ENCODE measurements at regions not wholly inside any gene's neighbourhood (a gene's known extent, or its start where the extent isn't known, plus 50 kb on each side); places are given as distances from the start of the nearest gene placed in this dataset.
A peak's percentile ranks its signal among the peaks of the same experiment; 100 is the strongest.
"Not testable (repeated sequence)": the region's sequence is repeated elsewhere in the genome, so short reads cannot be mapped to it uniquely, and the experiment has no call there.

DNA sequence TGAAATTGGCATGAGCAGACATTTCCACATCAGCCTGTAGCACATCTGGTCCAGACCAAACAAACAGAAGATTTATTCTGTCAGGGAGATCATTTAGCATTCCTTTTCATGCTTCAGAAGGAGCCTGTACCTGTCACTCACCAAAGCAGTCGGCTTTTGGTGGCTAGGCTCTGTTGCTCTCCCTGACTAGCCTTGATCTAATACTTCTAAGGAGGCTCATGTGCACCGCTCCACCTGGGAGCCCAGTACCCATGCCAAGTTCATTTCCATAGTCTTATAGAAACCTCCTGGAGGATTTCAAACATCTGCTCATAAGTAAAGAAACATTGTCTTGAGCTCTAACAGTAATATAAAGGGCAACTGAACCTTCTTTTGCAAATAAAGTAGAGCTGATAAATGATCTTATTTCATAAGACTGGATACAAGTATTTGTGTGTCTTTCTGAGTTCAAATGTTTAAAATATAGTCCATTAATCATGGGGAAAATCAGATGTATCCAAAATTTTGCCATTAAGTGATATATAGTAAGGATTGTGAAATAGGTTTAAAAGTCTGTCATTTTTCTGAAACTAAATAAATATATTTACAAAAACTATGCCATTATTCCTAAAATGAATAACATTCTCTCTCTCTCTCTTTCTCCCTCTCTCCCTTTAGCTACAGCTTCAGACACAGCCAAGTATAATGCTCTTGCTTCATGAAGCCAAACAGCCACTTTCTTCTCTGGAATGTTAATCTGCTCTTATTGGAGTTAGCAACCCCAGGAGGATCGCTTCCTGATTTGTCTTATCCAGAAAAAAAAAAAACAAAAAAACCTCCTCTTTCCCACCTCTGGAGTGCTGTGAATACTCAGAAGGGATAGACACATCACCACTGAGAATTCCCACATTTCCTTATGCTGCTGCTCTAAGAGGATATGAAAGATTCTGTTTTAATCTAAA, 192.7 kb upstream of the TFAP2D start:
- no peak for DNase-seq

GRCh38 chr6:50524341-50524740, 189.0 kb upstream of the TFAP2D start:
- no peak for DNase-seq

DNA sequence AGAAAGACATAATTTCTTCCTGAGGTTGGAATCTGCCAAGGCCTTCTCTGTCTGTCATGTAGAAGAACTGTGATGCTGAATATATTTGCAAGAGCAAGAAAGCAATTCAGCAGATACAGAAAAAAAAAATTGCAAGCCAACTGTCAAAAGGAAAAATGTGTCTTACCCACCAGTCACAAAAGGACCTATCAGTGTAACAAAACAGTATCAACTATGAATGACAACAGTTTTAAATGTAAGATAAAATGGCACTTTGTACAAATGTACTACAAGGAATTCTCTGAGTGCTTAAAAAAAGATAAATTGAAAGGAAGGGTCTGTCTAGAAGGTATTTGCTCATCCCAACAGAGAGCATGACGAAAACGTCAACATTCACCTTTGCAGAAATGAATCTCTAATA, 185.3 kb upstream of the TFAP2D start:
- DNase-seq = no peak

GRCh38 chr6:50539447-50539846, 173.9 kb upstream of the TFAP2D start:
- no peak for DNase-seq

DNA sequence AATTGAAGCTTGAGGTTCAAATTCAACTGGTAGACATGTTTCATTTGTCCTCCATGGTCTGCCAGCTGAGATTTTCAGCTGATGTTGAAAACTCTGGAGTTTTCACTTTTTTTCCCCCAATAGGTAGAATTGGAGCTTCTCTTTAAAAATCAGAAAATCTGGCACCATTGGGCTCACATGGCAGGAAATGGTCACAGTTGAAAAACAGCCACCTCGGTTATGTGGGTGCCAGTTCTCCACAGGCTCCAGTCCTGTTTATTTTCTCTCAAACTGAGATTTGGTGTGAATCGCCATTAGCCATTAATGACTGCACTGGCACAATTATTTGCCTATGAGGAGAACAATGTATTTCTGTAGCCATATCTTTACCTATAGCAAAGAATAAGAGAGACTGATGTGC, 171.4 kb upstream of the TFAP2D start:
- DNase-seq = no peak

- DNase-seq = no peak
Observed at GRCh38 chr6:50543666-50544065, 169.7 kb upstream of the TFAP2D start.

- DNase-seq = no peak
Observed at GRCh38 chr6:50549026-50549425, 164.3 kb upstream of the TFAP2D start.

DNA sequence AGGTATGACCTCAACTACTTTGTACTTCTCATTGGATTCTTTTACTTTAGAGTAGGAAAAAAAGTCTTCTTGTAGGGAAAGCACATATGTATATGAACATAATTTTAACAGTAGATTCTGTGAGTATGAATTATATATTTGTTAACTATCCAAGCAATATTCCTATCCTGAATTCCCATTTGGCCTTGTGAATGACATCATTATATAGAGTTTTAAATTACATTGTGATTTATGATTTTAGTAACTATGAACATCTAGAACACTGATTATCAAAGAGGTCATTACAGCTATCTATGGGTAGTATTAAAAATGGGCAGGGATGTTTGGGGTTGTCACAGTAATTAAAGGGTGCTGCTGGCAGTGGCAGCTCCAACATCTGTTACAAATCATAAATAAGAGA, 163.9 kb upstream of the TFAP2D start:
- DNase-seq = no peak

DNA sequence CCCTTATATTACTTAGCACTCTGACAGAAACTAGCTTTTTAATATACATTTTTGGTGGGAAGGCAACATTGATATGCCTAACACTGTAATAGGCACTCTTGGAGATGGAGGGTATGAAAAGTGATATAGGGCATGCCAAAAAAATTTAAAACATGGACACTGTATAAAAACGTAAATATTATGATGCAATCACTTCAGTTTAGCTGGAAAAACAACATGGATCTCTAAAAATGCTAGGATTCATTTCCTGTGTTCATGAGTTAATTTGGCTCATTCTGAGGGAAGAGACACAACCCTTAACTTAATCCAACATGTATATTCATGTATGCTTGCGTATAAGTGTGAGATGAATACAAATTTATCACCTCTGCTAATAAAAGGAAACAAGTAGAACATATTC, 157.3 kb upstream of the TFAP2D start:
- DNase-seq = no peak

- DNase-seq = no peak
Observed at GRCh38 chr6:50565004-50565403, 148.3 kb upstream of the TFAP2D start.

GRCh38 chr6:50571230-50571629, 142.1 kb upstream of the TFAP2D start:
- not testable (repeated sequence) for DNase-seq

- DNase-seq = no peak
Observed at GRCh38 chr6:50585441-50586330, 127.6 kb upstream of the TFAP2D start.

GRCh38 chr6:50586331-50586675, 127.0 kb upstream of the TFAP2D start:
- no peak for DNase-seq

DNA sequence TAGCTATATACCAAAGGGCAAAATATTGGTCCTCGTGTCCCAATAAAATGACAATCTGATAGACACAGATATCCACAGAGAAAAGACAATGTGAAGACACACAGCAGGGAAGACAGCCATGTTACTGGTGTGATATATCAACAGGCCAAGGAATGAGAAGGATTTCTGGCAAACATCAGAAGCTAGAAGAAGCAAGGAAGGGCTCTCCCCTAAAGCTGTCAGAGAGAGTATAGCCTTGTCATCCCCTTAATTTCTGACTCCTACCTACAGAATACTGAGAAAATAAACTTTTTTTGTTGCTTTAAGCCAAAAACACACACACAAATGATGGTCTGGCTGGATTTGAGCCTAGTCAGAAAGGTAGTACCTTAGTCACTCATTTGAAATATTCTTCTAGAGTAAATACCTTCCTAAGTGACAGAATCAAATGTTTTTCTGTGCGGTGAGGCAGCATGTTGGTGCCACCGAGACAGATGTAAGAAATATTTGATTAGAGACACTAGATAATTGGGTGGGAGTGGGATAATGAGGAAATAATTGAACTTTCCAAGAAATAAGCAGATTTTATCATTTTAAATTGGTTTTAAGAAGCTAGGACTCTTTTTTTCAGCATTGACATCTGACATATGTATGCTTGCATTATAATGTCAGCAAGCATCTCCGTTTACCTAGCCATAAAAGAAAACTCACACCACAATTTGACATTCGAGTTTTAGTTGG, 123.4 kb upstream of the TFAP2D start:
- DNase-seq = no peak

GRCh38 chr6:50591135-50591534, 122.2 kb upstream of the TFAP2D start:
- no peak for DNase-seq

GRCh38 chr6:50600280-50600679, 113.0 kb upstream of the TFAP2D start:
- no peak for DNase-seq

GRCh38 chr6:50602292-50602691, 111.0 kb upstream of the TFAP2D start:
- DNase-seq = peak; percentile 9 to 71

- no peak for DNase-seq
Observed at GRCh38 chr6:50608421-50608820, 104.9 kb upstream of the TFAP2D start.

GRCh38 chr6:50610562-50610961, 102.8 kb upstream of the TFAP2D start:
- DNase-seq = no peak

- DNase-seq = no peak
Observed at GRCh38 chr6:50635429-50635828, 77.9 kb upstream of the TFAP2D start.

- no peak for DNase-seq
Observed at GRCh38 chr6:50637267-50637666, 76.1 kb upstream of the TFAP2D start.

DNA sequence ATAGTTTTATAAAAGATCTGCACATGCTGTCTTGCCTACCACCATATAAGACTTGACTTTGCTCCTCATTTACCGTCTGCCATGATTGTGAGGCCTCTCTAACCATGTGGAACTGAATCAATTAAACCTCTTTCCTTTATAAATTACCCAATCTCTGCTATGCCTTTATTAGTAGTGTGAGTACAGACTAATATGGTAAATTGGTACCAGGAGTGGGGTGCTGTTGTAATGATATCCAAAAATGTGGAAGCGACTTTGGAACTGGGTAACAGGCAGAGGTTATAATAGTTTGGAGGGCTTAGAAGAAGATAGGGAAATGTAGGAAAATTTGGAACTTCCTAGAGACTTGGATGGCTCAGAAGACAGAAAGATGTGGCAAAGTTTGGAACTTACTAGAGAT, 64.2 kb upstream of the TFAP2D start:
- DNase-seq = no peak

DNA sequence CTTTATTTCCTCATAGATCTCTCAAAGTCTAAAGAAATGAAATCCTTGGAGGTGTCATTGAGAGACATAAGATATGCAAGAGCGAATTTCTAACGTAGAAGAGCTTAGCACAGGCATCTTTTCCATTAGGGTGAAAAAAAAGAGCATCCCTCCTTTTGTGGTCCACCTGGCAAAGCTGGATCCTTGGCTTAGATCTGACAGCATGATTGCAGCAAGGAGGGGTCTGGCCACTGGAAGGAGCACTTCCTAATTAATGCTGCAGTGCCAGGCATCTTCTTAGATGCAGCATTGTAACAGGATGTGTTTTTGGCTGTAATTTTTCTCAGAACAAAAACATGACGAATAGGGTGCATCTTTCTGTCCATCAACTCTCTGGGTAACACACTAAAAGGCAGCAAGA, 60.1 kb upstream of the TFAP2D start:
- no peak for DNase-seq
